Coronary artery (tissue), 2 donors: ENCODE measurements at regions not wholly inside any gene's neighbourhood (a gene's known extent, or its start where the extent isn't known, plus 50 kb on each side); places are given as distances from the start of the nearest gene placed in this dataset.

Experiments used
- DNase-seq: peaks from one replicate; pipeline ENCODE4 v3.0.0-alpha.2; 2017; ENCODE audit warnings: low spot score
- H3K27ac ChIP-seq, 2 donors: fragments of 200-600 bp; sonication (generic); one replicate each; pipeline ENCODE4 v1.5.1; 2016 to 2019
- H3K4me3 ChIP-seq: fragments of 200-600 bp; sonication (generic); 2 replicates; pipeline ENCODE4 v1.5.1; 2016; ENCODE audit warnings: mild to moderate bottlenecking, moderate library complexity
- CTCF ChIP-seq: fragments of 200-600 bp; sonication (generic); IDR thresholded peaks from one replicate; pipeline ENCODE4 v1.5.1; 2019; ENCODE audit warnings: antibody characterized with exemption

GRCh38 chr13:65445340-65445739, 1784.8 kb downstream of the PCDH9 start:
- TF ChIP-seq CTCF: no peak
- DNase-seq: no peak
- Histone ChIP-seq H3K4me3 (no peak overlapping the region), H3K27ac (no peak overlapping the region)

- no peak overlapping the region for H3K27ac ChIP-seq
- no peak overlapping the region for H3K4me3 ChIP-seq
- no peak for TF ChIP-seq CTCF
- no peak for DNase-seq
These were observed 1794.5 kb downstream of the PCDH9 start for GRCh38 chr13:65435590-65435989.

GRCh38 chr13:65417953-65418352, 1812.2 kb downstream of the PCDH9 start:
- no peak for DNase-seq
- Histone ChIP-seq H3K27ac (no peak overlapping the region), H3K4me3 (no peak overlapping the region)
- TF ChIP-seq CTCF: no peak

GRCh38 chr13:65416784-65417183, 1813.4 kb downstream of the PCDH9 start:
- TF ChIP-seq CTCF: no peak
- Histone ChIP-seq H3K4me3 (no peak overlapping the region), H3K27ac (no peak overlapping the region)
- DNase-seq: no peak

- Histone ChIP-seq H3K4me3 (no peak overlapping the region), H3K27ac (no peak overlapping the region)
- DNase-seq: no peak
- TF ChIP-seq CTCF: no peak
These were observed 1815.9 kb downstream of the PCDH9 start for GRCh38 chr13:65414187-65414586.

- H3K4me3 ChIP-seq: no peak overlapping the region
- H3K27ac ChIP-seq: no peak overlapping the region
- no peak for TF ChIP-seq CTCF
- DNase-seq: no peak
These were observed 1818.6 kb downstream of the PCDH9 start for GRCh38 chr13:65411521-65411920.

- TF ChIP-seq CTCF: no peak
- H3K4me3 ChIP-seq: no peak overlapping the region
- DNase-seq: no peak
- H3K27ac ChIP-seq: no peak overlapping the region
These were observed 1819.3 kb downstream of the PCDH9 start for GRCh38 chr13:65410791-65411190.
